ENCODE measurements at regions not wholly inside any gene's neighbourhood (a gene's known extent, or its start where the extent isn't known, plus 50 kb on each side); places are given as distances from the start of the nearest gene placed in this dataset.

- Histone ChIP-seq H3K27ac (ENCODE audit: low read depth, low read length) (no peak overlapping the region), H3K4me2 (ENCODE audit: low read length) (no peak overlapping the region), H3K36me3 (ENCODE audit: insufficient read depth, low read length) (no peaks in the 10 kb centered on the region), H3K4me1 (ENCODE audit: insufficient read depth, low read length) (no peaks in the 10 kb centered on the region), H3K9me3 (ENCODE audit: insufficient read depth, low read depth, low read length) (peaks cover 3% of the 10 kb centered on the region), H3K79me2 (ENCODE audit: insufficient read depth, low read length) (no peaks in the 10 kb centered on the region), H3K9ac (ENCODE audit: low read length) (no peak overlapping the region), H4K20me1 (ENCODE audit: insufficient read depth, low read length) (no peaks in the 10 kb centered on the region), H2AFZ (ENCODE audit: low read depth, low read length) (no peak overlapping the region), H3K27me3 (ENCODE audit: insufficient read depth, low read length) (no peaks in the 10 kb centered on the region), H3K4me3 (ENCODE audit: insufficient read depth, low read depth, low read length) (no peak overlapping the region)
- no peak overlapping the region for H3K27ac Mint-ChIP-seq (ENCODE audit: unreplicated experiment)
- no peak for DNase-seq (ENCODE audit: low read depth)
- no peaks in the 10 kb centered on the region for H3K4me1 Mint-ChIP-seq (ENCODE audit: low read depth, unreplicated experiment)
- TF ChIP-seq EZH2 (IDR thresholded peaks at IDR 0.05; ENCODE audit: insufficient read depth, low read length), result no peak
- TF ChIP-seq CTCF (IDR thresholded peaks at IDR 0.05; ENCODE audit: insufficient read depth, low read depth, low read length), result no peak
- FAIRE-seq, result no peak
- peaks cover 2% of the 10 kb centered on the region for H3K9me3 Mint-ChIP-seq (ENCODE audit: unreplicated experiment)
- H3K4me3 Mint-ChIP-seq (ENCODE audit: unreplicated experiment), result no peak overlapping the region
- H3K36me3 Mint-ChIP-seq (ENCODE audit: low read depth, unreplicated experiment), result no peaks in the 10 kb centered on the region
- no peaks in the 10 kb centered on the region for H3K27me3 Mint-ChIP-seq (ENCODE audit: low read depth, unreplicated experiment)
Observed at GRCh38 chr16:35746281-35746962, 2287.0 kb downstream of the TP53TG3F start.

- no peak for DNase-seq (ENCODE audit: low read depth)
- Mint-ChIP-seq H3K4me3 (ENCODE audit: unreplicated experiment) (no peak overlapping the region), H3K9me3 (ENCODE audit: unreplicated experiment) (peaks cover 2% of the 10 kb centered on the region), H3K4me1 (ENCODE audit: low read depth, unreplicated experiment) (no peaks in the 10 kb centered on the region), H3K27ac (ENCODE audit: unreplicated experiment) (no peak overlapping the region), H3K36me3 (ENCODE audit: low read depth, unreplicated experiment) (no peaks in the 10 kb centered on the region), H3K27me3 (ENCODE audit: low read depth, unreplicated experiment) (no peaks in the 10 kb centered on the region)
- Histone ChIP-seq H3K36me3 (ENCODE audit: insufficient read depth, low read length) (no peaks in the 10 kb centered on the region), H3K9me3 (ENCODE audit: insufficient read depth, low read depth, low read length) (no peaks in the 10 kb centered on the region), H4K20me1 (ENCODE audit: insufficient read depth, low read length) (no peaks in the 10 kb centered on the region), H3K27me3 (ENCODE audit: insufficient read depth, low read length) (no peaks in the 10 kb centered on the region), H3K4me3 (ENCODE audit: insufficient read depth, low read depth, low read length) (no peak overlapping the region), H3K4me2 (ENCODE audit: low read length) (no peak overlapping the region), H2AFZ (ENCODE audit: low read depth, low read length) (no peak overlapping the region), H3K27ac (ENCODE audit: low read depth, low read length) (no peak overlapping the region), H3K9ac (ENCODE audit: low read length) (no peak overlapping the region), H3K4me1 (ENCODE audit: insufficient read depth, low read length) (no peaks in the 10 kb centered on the region), H3K79me2 (ENCODE audit: insufficient read depth, low read length) (no peaks in the 10 kb centered on the region)
- TF ChIP-seq EZH2 (IDR thresholded peaks at IDR 0.05; ENCODE audit: insufficient read depth, low read length) (no peak), CTCF (IDR thresholded peaks at IDR 0.05; ENCODE audit: insufficient read depth, low read depth, low read length) (no peak)
- no peak for FAIRE-seq
Observed at GRCh38 chr16:35746963-35747657, 2287.7 kb downstream of the TP53TG3F start.

Measured in astrocyte (in vitro differentiated cells and primary cell).